ENCODE measurements at regions not wholly inside any gene's neighbourhood (a gene's known extent, or its start where the extent isn't known, plus 50 kb on each side); places are given as distances from the start of the nearest gene placed in this dataset.

DNA sequence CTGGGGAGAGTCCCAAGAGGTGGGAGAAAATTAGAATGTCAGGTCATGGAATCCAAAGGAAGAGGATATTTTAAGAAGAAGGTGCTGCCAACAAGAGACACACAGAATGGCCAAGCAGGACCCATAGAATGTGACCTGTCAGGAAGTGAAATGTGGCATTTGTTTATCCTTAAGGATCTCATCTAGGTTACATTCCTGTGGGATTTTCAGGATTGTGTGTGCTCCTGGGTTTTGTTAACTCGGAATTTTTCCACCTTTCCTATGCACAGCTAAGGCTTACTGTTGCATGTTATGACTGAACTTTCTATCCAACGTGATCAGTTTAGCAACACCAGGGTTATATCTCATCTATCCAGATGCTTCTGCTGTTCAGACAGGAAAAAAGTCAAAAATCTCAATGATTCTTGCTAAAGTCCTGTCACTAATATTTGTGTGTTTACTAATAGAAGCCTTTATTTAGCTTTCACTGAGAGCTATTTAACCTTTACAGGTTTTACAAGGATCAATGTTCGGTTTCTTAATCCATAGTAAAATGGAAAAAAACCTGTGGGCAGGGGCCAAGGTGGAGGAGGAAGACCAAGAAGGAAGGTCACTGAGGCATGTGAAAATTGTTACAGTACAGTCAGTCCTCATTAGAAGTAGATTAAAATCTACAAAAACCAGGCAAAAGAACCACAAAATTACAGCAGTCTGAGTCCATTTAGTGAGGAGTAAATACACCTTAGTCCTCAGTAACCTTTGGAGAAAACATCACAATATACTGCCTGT lies 437.8 kb upstream of the NPVF start:
- no peak for ATAC-seq
- no peak for DNase-seq
- no peaks in the 10 kb centered on the region for H3K4me1 ChIP-seq
- H3K27ac ChIP-seq = no peak overlapping the region
- intact Hi-C loops (cut with DNase I) = no loop called here
- H3K9me3 ChIP-seq = no peaks in the 10 kb centered on the region
- H3K36me3 ChIP-seq = no peaks in the 10 kb centered on the region
- H3K4me3 ChIP-seq = no peak overlapping the region
- TF ChIP-seq, protein P1, sequence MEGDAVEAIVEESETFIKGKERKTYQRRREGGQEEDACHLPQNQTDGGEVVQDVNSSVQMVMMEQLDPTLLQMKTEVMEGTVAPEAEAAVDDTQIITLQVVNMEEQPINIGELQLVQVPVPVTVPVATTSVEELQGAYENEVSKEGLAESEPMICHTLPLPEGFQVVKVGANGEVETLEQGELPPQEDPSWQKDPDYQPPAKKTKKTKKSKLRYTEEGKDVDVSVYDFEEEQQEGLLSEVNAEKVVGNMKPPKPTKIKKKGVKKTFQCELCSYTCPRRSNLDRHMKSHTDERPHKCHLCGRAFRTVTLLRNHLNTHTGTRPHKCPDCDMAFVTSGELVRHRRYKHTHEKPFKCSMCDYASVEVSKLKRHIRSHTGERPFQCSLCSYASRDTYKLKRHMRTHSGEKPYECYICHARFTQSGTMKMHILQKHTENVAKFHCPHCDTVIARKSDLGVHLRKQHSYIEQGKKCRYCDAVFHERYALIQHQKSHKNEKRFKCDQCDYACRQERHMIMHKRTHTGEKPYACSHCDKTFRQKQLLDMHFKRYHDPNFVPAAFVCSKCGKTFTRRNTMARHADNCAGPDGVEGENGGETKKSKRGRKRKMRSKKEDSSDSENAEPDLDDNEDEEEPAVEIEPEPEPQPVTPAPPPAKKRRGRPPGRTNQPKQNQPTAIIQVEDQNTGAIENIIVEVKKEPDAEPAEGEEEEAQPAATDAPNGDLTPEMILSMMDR (IDR thresholded peaks at IDR 0.05) = no peak
- no peaks in the 10 kb centered on the region for H3K27me3 ChIP-seq

DNA sequence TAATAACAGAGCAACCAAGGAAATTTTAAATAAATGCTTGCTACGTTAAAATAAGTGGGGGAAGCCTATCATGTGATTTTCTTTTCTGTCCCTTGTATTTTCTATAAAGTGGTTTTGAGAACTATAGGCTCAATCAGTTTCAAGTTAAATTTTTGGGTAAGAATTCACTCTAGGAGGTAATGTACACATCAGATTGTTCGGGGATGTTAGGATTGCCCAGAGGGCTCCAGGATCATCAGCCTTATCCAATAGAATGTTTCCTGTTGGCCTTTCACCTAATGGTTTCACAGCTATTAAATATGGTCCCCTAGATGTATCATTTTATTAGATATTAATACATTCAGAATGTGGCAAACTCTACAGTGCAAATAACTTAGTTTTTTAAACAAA lies 438.4 kb upstream of the NPVF start:
- no peaks in the 10 kb centered on the region for H3K36me3 ChIP-seq
- no peak for ATAC-seq
- intact Hi-C loops (cut with DNase I) = no loop called here
- H3K4me1 ChIP-seq = no peaks in the 10 kb centered on the region
- no peak overlapping the region for H3K4me3 ChIP-seq
- no peak overlapping the region for H3K27ac ChIP-seq
- DNase-seq = no peak
- H3K9me3 ChIP-seq = no peaks in the 10 kb centered on the region
- no peaks in the 10 kb centered on the region for H3K27me3 ChIP-seq
- TF ChIP-seq, protein P1 (IDR thresholded peaks at IDR 0.05) = no peak

DNA sequence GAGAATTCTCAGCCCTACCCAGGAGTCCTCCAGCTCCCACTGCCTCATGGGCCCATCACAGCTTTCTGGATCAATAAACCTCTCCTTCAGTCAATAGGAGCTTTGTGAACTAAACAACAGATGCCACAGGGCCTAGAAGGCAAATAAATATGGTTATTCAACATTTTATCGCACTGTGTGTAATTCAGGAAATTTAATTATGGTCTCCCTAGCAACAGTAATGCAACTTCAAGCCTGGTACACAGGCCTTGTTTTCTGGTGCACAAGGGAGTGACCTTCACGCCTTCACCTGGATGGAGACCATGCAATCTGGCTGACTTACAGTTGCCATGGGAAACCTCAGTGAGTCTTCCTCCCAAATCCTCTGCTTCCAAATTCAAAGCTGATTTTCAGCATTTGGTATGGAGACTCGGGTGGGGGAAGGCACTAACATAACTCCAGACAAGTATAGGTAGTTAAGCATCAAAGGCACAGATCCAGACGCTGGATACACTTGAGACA lies 441.0 kb upstream of the NPVF start:
- Histone ChIP-seq H3K27me3 (no peaks in the 10 kb centered on the region), H3K27ac (no peak overlapping the region), H3K4me1 (no peaks in the 10 kb centered on the region), H3K36me3 (no peaks in the 10 kb centered on the region), H3K4me3 (no peak overlapping the region), H3K9me3 (no peaks in the 10 kb centered on the region)
- intact Hi-C loops (cut with DNase I) = no loop called here
- TF ChIP-seq, protein P1 (IDR thresholded peaks at IDR 0.05) = no peak
- no peak for DNase-seq
- ATAC-seq = no peak

DNA sequence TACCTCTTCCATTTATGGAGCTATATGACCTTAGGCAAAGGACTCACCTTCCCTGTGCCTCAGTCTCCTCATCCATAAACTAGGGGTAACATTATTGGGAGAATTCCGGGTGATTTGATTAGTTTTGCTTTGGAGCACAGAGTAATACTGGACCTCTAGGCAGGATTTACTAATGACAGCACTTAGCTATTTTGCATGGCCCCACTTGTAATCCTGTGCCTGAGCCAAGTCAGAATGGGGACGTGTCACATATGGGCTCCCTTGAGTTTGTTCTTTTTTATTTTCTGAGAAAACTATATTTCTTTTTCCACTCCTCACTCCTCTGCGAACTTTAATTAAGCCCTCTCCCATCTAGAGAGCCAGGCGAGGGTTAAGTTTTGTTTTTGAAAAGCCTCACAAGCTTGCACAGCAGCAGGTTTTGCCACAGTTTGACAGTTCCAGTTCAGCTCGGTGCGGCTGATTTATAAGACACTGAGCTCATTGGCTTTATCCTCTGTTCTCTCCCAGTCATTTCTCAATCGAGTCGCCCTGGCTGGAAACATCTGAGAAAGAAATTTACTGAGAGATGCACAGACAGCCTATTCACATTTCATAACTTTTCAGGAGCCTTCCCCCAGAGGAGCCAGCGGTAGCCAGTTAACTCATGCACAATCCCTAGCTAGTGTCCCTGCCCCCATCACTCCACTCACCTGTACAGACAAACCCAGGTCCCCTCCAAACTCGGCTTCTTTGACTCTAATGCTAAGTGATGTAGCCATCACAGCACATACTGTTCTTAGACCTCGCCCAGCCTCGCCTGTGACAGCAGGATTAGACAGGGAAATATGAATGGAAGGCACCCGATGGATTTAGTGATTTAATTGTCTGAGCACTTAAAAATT lies 441.9 kb upstream of the NPVF start:
- intact Hi-C loops (cut with DNase I) = no loop called here
- Histone ChIP-seq H3K9me3 (no peaks in the 10 kb centered on the region), H3K4me3 (no peak overlapping the region), H3K36me3 (no peaks in the 10 kb centered on the region), H3K27me3 (no peaks in the 10 kb centered on the region), H3K27ac (peak overlapping the region in 1 of 2 donors; percentile 33), H3K4me1 (no peaks in the 10 kb centered on the region)
- ATAC-seq (peak; percentile 67), DNase-seq (peak in 2 of 4 donors; percentile 49 to 71)
- TF ChIP-seq, protein P1 (IDR thresholded peaks at IDR 0.05) = no peak

DNA sequence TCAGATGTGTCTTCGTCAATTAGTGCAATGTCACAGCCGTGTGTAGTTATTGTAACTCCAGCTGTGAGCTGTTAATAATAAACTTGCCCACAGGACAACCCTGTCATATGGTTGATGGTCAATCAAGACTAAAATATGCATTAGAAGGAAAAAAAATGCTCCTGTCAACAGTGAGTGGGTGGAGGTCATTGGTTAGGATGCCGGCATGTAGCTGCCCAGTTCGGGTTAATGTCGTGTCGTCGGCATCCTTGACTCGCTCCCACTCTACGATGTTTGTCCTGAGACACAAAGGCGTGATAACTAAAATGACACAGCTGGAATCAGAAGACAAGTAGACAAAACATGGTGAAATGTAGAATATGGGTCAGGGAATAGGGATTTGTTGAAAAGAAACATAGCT lies 442.8 kb upstream of the NPVF start:
- Histone ChIP-seq H3K4me3 (no peak overlapping the region), H3K27me3 (no peaks in the 10 kb centered on the region), H3K36me3 (no peaks in the 10 kb centered on the region), H3K27ac (peak overlapping the region in 1 of 2 donors; percentile 47), H3K4me1 (no peaks in the 10 kb centered on the region), H3K9me3 (no peaks in the 10 kb centered on the region)
- TF ChIP-seq, protein P1 (IDR thresholded peaks at IDR 0.05) = no peak
- intact Hi-C loops (cut with DNase I) = no loop called here
- ATAC-seq = peak; percentile 12
- DNase-seq = peak in 2 of 4 donors; percentile 63 to 68

Measured in left lung (tissue), 4 donors.